ENCODE measurements at regions not wholly inside any gene's neighbourhood (a gene's known extent, or its start where the extent isn't known, plus 50 kb on each side); places are given as distances from the start of the nearest gene placed in this dataset.

DNA sequence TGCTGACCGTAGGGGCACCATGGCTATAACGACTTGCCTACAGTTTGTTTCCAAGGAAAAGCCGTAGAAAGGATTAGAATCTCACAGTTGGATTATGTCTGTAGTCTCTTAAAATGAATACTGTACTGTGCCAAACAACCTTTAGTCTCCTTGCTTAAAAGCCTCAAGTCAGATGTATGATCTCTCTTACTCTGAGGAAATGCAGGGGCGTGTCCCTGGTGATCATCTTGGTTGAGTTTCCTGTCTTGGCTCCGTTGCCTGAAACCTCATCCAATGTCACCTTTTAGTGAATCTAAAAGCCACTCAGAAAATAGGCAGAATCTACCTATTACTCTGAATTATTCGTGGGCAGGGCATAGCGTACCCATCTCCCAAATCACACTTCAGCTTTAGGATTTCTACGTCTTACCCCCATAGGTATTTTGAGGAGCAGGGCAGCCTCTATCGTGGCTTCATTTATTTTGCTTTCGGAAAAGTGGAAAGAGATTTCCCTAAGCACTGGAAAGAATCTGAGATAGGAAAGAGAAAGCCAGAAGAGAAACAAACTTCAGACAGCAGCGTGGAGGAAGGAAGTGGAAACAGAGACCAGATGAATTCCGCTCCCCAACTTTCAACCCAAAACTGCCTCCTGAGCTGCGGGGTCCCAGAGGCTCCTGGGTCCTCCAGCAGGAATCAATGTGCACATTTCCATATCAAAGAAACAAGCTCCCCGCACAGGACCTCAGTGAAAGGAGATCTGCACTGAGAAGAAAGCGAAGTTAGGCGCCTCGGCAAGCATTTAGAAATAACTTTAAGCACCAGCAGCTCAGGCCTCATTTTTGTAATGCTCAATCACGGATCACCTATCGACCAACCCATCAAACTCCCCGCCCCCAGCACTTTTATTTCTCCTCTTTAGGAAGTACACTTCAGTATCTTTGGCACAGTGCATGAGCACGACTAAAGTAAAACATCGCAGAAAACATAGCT is 245.8 kb downstream of the ETS1 start:
- no peaks in the 10 kb centered on the region for H3K4me1 ChIP-seq (ENCODE audit: control insufficient read depth, insufficient read depth, low read length)
- H3K9ac ChIP-seq (ENCODE audit: low read depth, low read length) = no peak overlapping the region
- H3K27me3 ChIP-seq (ENCODE audit: control insufficient read depth, insufficient read depth, low read length) = no peaks in the 10 kb centered on the region
- no peaks in the 10 kb centered on the region for H3K9me3 ChIP-seq (ENCODE audit: control insufficient read depth, insufficient read depth, low read length)
- no peak overlapping the region for H3K4me3 ChIP-seq (ENCODE audit: low read depth, low read length)
- H3K36me3 ChIP-seq (ENCODE audit: control insufficient read depth, insufficient read depth, low read length) = no peaks in the 10 kb centered on the region

DNA sequence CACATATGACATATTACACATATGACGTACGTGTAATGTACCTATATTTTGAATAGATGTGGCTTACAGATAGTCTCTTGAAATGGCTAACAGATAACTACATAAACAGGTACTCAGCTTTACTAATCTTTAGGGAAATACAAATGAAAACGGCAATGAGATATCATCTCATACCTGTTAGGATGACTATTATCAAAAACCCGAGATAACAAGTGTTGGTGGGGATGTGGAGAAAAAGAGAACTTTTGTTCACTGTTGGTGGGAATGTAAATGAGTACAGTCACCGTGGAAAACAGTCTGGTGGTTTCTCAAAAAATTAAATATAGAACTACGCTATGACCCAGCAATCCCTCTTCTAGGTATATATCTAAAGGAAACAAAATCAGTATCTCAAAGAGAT is 247.6 kb downstream of the ETS1 start:
- Histone ChIP-seq H3K27me3 (ENCODE audit: control insufficient read depth, insufficient read depth, low read length) (no peaks in the 10 kb centered on the region), H3K4me3 (ENCODE audit: low read depth, low read length) (no peak overlapping the region)

DNA sequence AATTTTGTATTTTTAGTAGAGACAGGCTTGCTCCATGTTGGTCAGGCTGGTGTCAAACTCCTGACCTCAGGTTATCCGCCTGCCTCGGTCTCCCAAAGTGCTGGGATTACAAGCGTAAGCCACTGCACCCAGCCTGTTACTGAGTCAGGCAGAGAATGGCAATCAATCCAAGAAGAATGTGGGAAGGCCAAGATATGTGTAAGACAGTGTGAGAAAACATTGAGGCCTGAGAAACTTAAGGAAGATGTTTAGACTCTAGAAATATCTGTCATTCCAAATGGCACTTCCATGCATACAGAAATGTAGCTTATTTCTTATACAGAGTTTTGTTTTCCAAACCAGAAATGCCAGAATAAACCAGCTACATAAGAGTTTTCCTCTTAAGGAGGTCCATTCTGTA is 248.5 kb downstream of the ETS1 start:
- Histone ChIP-seq H3K27me3 (ENCODE audit: control insufficient read depth, insufficient read depth, low read length) (no peaks in the 10 kb centered on the region), H3K36me3 (ENCODE audit: control insufficient read depth, insufficient read depth, low read length) (no peaks in the 10 kb centered on the region), H3K9me3 (ENCODE audit: control insufficient read depth, insufficient read depth, low read length) (no peaks in the 10 kb centered on the region), H3K4me3 (ENCODE audit: low read depth, low read length) (no peak overlapping the region), H3K4me1 (ENCODE audit: control insufficient read depth, insufficient read depth, low read length) (no peaks in the 10 kb centered on the region), H3K9ac (ENCODE audit: low read depth, low read length) (no peak overlapping the region)

More for the DNA sequence above, 247.6 kb downstream of the ETS1 start:
- no peak overlapping the region for H3K9ac ChIP-seq (ENCODE audit: low read depth, low read length)
- H3K36me3 ChIP-seq (ENCODE audit: control insufficient read depth, insufficient read depth, low read length) = no peaks in the 10 kb centered on the region
- H3K9me3 ChIP-seq (ENCODE audit: control insufficient read depth, insufficient read depth, low read length) = no peaks in the 10 kb centered on the region
- H3K4me1 ChIP-seq (ENCODE audit: control insufficient read depth, insufficient read depth, low read length) = no peaks in the 10 kb centered on the region

DNA sequence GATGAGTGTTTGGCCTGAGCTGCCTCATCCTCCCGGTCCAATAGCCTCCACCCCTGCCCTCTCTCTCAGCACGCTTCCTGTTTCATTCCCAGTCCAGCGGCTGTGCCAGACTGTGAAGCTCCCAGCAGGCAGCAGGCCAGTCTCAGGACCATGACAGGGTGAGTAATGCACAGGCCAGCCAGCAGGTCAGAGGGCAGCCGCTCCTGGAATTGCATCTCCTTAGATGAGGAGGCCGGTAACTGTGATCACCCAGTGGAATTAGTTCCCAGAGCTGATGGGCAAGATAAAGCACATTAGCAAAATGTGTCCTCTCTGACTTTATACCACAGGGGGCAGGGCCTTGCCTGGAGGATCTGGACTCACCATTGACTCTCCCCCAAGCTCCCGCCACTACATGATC is 251.2 kb downstream of the ETS1 start:
- no peak overlapping the region for H3K9ac ChIP-seq (ENCODE audit: low read depth, low read length)
- H3K36me3 ChIP-seq (ENCODE audit: control insufficient read depth, insufficient read depth, low read length) = no peaks in the 10 kb centered on the region
- H3K4me3 ChIP-seq (ENCODE audit: low read depth, low read length) = no peak overlapping the region
- H3K9me3 ChIP-seq (ENCODE audit: control insufficient read depth, insufficient read depth, low read length) = no peaks in the 10 kb centered on the region
- no peaks in the 10 kb centered on the region for H3K4me1 ChIP-seq (ENCODE audit: control insufficient read depth, insufficient read depth, low read length)
- H3K27me3 ChIP-seq (ENCODE audit: control insufficient read depth, insufficient read depth, low read length) = no peaks in the 10 kb centered on the region

DNA sequence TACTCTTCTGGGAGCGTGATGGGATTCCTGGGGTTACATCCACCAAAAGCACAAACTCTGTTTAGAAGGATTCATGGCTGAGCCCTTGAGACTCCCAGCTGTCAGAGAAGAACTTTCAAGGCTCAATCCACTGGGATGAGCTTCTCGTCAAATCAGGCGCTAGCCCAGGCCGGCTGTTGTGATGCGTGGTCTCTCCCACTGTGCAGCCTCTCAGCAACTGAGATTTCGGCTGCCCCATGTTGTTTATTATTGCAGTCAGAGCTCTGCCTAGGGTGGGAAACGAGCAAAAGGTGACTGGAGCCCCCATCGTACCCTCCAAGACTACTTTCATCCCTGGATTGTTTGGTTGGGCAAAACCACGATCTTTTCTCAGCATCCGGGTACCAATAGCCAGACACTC is 251.6 kb downstream of the ETS1 start:
- H3K27me3 ChIP-seq (ENCODE audit: control insufficient read depth, insufficient read depth, low read length) = no peaks in the 10 kb centered on the region
- no peaks in the 10 kb centered on the region for H3K4me1 ChIP-seq (ENCODE audit: control insufficient read depth, insufficient read depth, low read length)
- H3K36me3 ChIP-seq (ENCODE audit: control insufficient read depth, insufficient read depth, low read length) = no peaks in the 10 kb centered on the region
- H3K9me3 ChIP-seq (ENCODE audit: control insufficient read depth, insufficient read depth, low read length) = no peaks in the 10 kb centered on the region
- H3K4me3 ChIP-seq (ENCODE audit: low read depth, low read length) = no peak overlapping the region
- H3K9ac ChIP-seq (ENCODE audit: low read depth, low read length) = no peak overlapping the region

DNA sequence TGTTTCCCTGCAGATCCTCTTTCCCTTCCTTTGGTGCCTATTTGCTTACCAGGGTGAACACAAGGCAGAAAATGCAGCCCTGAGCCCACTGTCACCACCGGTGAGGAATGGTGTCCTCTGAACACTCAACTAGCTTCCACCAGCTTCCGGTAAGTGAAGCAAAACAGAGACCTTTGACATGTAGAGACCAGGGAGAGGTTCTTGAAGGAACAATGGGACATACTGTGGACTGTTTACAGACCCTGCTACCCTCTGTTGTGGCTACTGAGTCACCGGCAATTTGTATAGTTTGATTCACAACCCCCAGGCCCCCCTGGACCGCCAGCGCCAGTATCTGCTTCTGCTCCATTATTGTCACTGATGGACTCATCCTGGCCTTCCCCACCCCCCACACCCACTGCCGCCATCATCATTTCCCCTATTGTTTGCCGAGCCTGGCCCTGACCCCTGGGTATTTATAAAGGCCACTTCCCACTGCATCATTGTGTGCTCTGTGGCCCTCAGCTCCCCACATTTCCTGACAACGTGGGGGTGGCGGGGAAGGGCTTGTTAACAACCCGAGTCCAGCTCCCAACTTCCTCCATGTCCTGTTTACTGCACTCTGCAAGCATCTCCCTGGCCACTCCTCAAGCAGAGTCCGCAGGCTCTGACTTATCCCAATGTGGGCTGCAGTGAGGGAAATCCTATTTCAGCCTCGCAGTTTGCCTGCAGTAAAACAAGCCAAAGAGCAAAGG is 252.9 kb downstream of the ETS1 start:
- Histone ChIP-seq H3K4me1 (ENCODE audit: control insufficient read depth, insufficient read depth, low read length) (no peaks in the 10 kb centered on the region), H3K4me3 (ENCODE audit: low read depth, low read length) (no peak overlapping the region), H3K36me3 (ENCODE audit: control insufficient read depth, insufficient read depth, low read length) (no peaks in the 10 kb centered on the region)

DNA sequence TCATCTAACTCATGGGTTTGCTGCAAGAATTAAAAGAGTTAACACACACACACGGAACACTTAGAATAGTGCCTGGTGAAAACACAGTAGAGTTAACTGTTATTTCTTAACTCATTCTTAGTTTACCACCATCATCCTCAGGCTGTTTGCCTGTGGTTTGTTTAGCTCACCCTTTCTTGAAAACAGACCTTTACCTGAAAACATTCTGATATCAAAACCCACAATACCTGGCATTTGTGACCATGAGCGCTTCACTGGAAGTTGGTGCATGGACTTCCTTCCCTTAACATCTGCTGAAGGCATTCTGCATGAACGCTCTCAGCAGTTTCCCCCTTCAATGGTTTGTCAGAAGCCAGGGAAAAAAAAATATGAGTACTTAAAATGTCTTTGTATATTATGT is 256.0 kb downstream of the ETS1 start:
- no peaks in the 10 kb centered on the region for H3K4me1 ChIP-seq (ENCODE audit: control insufficient read depth, insufficient read depth, low read length)

More for the DNA sequence above, 252.9 kb downstream of the ETS1 start:
- H3K27me3 ChIP-seq (ENCODE audit: control insufficient read depth, insufficient read depth, low read length) = no peaks in the 10 kb centered on the region
- H3K9ac ChIP-seq (ENCODE audit: low read depth, low read length) = no peak overlapping the region
- no peaks in the 10 kb centered on the region for H3K9me3 ChIP-seq (ENCODE audit: control insufficient read depth, insufficient read depth, low read length)

DNA sequence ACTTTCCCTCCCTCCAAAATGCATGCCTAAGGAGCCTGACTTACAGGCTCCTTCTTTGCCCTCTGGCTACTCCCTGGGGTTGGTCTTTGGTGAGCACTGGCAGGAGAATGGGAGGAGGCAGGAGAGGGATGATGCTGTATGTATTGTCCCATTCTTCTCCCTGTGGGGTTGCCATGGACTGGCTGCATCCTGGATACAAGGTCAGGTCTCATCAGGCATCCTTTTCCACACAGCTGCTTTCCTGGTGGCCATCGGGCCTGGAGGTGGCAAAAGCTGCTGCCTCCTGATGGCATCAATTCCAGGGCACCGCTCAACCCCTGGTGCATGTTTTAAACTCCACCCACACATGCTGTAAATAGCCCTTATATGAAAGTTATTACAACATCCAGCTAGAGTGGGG is 257.2 kb downstream of the ETS1 start:
- H3K27me3 ChIP-seq (ENCODE audit: control insufficient read depth, insufficient read depth, low read length) = no peaks in the 10 kb centered on the region
- H3K4me3 ChIP-seq (ENCODE audit: low read depth, low read length) = no peak overlapping the region
- H3K36me3 ChIP-seq (ENCODE audit: control insufficient read depth, insufficient read depth, low read length) = no peaks in the 10 kb centered on the region
- H3K4me1 ChIP-seq (ENCODE audit: control insufficient read depth, insufficient read depth, low read length) = no peaks in the 10 kb centered on the region
- no peak overlapping the region for H3K9ac ChIP-seq (ENCODE audit: low read depth, low read length)
- H3K9me3 ChIP-seq (ENCODE audit: control insufficient read depth, insufficient read depth, low read length) = no peaks in the 10 kb centered on the region

More for the DNA sequence above, 256.0 kb downstream of the ETS1 start:
- Histone ChIP-seq H3K9ac (ENCODE audit: low read depth, low read length) (no peak overlapping the region), H3K4me3 (ENCODE audit: low read depth, low read length) (no peak overlapping the region), H3K36me3 (ENCODE audit: control insufficient read depth, insufficient read depth, low read length) (no peaks in the 10 kb centered on the region), H3K9me3 (ENCODE audit: control insufficient read depth, insufficient read depth, low read length) (no peaks in the 10 kb centered on the region), H3K27me3 (ENCODE audit: control insufficient read depth, insufficient read depth, low read length) (no peaks in the 10 kb centered on the region)

DNA sequence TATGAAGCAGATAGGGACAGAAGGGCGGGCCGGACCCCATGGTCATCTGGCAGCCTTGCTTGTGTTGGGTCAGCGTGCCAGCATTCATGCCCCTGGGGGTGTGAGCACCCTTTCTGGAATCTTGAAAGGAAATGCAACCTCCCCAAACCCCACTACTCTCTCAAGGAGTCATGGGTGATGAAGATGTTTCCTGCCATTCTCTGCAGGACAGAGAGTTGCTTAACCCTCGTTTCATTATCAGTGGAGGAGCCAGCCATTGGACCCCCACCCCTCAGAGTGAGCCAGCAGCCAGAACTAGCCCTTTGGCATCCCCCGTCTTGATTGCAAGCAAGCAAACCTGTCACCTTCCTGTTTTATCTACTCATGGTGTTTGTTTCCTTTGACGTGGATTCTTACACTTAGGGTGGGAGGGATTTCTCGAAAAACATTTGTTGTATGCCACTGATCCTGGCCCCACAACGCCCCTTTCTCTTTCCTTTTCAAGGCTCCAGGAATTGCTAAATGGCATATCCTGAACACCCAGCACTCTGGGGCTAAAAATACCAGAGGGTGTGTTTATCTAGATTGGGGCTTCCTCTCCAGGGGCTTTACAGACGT is 258.3 kb downstream of the ETS1 start:
- Histone ChIP-seq H3K27me3 (ENCODE audit: control insufficient read depth, insufficient read depth, low read length) (no peaks in the 10 kb centered on the region), H3K9me3 (ENCODE audit: control insufficient read depth, insufficient read depth, low read length) (no peaks in the 10 kb centered on the region), H3K4me3 (ENCODE audit: low read depth, low read length) (no peak overlapping the region), H3K9ac (ENCODE audit: low read depth, low read length) (no peak overlapping the region), H3K36me3 (ENCODE audit: control insufficient read depth, insufficient read depth, low read length) (no peaks in the 10 kb centered on the region), H3K4me1 (ENCODE audit: control insufficient read depth, insufficient read depth, low read length) (no peaks in the 10 kb centered on the region)

DNA sequence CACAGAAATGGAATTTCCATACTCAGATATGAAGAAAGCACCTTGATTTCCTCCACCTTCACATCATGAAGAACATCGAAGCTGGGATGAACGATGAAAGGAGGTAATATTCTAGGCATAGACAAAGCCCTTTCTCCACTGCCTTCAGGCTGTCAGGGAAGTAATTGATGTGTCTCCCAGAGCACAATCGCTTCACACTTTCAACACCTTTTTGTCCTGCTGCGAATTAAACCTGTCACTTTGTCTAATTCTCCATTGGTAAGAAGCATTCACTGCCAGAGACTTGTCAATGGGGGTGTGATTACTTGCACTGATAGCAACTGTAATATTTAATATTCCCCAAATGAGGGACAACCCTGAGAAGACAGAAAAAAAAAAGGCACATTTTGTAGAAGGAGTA is 260.1 kb downstream of the ETS1 start:
- Histone ChIP-seq H3K4me1 (ENCODE audit: control insufficient read depth, insufficient read depth, low read length) (no peaks in the 10 kb centered on the region), H3K4me3 (ENCODE audit: low read depth, low read length) (no peak overlapping the region), H3K36me3 (ENCODE audit: control insufficient read depth, insufficient read depth, low read length) (no peaks in the 10 kb centered on the region), H3K9ac (ENCODE audit: low read depth, low read length) (no peak overlapping the region), H3K9me3 (ENCODE audit: control insufficient read depth, insufficient read depth, low read length) (no peaks in the 10 kb centered on the region), H3K27me3 (ENCODE audit: control insufficient read depth, insufficient read depth, low read length) (no peaks in the 10 kb centered on the region)

DNA sequence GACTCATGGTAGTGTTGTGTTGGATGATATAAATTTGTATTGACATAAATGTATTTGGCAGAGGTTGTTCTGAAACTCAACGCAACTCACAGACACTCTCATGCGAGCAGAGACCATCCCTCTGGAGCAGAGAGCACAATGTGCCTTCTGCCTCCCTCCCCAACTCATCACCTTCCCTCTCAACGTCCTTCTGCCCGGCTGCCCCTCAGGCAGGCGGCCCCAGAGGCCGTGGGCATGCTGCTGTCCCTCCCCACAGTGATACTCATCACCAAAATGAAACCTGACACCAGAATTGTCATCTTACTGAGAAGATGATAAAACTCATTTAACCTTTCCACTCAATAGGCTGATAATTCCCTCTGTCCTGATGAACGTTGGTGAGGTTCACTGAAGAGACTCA is 260.6 kb downstream of the ETS1 start:
- Histone ChIP-seq H3K27me3 (ENCODE audit: control insufficient read depth, insufficient read depth, low read length) (no peaks in the 10 kb centered on the region), H3K4me1 (ENCODE audit: control insufficient read depth, insufficient read depth, low read length) (no peaks in the 10 kb centered on the region), H3K4me3 (ENCODE audit: low read depth, low read length) (no peak overlapping the region), H3K9me3 (ENCODE audit: control insufficient read depth, insufficient read depth, low read length) (no peaks in the 10 kb centered on the region), H3K9ac (ENCODE audit: low read depth, low read length) (no peak overlapping the region), H3K36me3 (ENCODE audit: control insufficient read depth, insufficient read depth, low read length) (no peaks in the 10 kb centered on the region)

Measured in iPS-15b (cell line).